LNCAP (cell line): ENCODE measurements at regions not wholly inside any gene's neighbourhood (a gene's known extent, or its start where the extent isn't known, plus 50 kb on each side); places are given as distances from the start of the nearest gene placed in this dataset.

ENCODE experiments used
- CTCF ChIP-seq: fragments of 450-650 bp; IDR thresholded peaks from 2 replicates; pipeline ENCODE4 v1.5.1; 2017; ENCODE audit warnings: mild to moderate bottlenecking

- TF ChIP-seq CTCF = no peak
These were observed 66.4 kb upstream of the STMND1 start for GRCh38 chr6:17035257-17036064.

DNA sequence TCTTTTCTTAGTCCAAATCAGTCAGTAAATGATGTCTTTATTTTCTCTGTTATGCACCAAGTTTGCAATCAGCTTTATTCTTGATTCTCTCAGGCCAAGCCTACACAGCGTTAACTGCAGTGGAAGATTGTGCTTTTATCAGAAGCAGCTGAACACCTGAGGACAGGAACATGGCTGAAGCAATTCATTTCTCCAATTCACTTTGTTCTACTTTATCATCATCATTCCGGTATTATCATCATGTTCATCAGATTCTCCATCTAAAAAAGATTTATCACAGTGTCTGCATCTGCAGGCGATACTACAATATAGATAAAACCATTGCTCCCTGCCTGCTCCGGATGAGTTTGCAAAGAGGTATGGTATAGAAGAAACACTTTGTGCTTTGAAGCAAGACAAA lies 68.1 kb upstream of the STMND1 start:
- no peak for TF ChIP-seq CTCF

DNA sequence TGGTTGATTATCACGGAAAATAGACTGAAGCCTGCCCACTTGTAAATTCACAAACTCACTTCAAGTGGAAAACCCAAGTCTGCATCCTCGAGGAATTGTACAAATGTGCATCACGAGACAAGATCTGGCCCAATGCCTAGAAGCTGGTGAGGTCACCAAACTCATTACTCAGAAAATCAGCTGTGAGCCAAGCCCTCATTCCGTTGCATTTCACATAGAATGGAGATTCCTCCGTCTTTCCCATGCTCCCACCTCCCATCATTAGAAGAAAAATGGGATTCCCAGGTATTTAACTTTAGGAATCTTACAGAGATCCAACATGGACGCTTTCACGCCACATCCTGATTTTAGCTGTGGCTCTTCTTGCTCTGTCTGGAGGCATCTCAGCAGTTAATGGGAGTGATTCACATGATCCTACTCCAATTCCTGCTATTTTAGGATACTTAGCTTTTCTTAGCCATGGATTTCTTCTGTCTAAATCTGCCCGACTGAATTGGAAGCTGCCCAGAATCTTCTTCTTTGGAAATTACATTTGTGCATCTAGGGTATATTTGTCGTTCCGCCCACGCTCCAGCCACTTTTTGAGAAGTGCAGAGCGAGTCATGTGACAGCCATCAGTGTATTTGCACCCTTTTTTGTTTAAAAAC lies 68.7 kb upstream of the STMND1 start:
- no peak for TF ChIP-seq CTCF

DNA sequence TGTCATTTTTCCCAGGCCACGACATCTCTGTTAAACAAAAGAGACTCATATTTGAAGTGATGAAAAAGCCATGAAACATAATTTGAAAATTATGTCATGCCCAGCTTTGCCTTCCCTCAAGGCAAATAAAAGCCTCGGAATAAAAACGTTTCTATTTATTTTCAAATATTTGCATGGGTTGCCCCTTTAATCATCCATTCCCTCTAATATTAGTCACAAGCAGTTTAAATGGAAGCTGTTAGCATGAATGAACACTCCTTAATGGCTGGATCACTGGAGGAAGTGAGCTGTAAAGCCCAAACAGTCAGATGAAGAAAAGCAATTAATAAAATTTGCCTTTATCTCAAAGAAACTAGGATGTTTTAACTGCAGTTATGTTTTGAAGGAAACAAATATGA lies 69.3 kb upstream of the STMND1 start:
- TF ChIP-seq CTCF = no peak

DNA sequence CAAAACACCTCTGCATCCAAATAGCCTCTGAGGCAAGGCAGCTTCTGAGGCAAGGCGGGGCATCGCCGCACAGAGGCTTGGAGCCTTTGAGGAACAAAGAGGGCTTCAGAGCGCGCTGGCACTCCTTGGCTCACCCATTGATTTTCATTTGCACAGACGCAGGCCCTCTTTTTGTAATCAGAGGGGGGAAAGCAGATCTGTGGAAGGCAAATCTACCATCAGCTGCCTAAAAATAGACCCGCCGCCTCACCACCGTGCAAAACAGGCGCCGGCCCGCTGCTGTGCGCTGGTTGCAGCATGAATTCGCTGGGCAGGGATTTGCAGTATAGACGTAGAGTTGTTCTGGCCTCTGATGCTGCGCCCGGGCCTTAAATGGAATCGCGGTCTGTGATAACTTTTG lies 69.9 kb upstream of the STMND1 start:
- no peak for TF ChIP-seq CTCF

DNA sequence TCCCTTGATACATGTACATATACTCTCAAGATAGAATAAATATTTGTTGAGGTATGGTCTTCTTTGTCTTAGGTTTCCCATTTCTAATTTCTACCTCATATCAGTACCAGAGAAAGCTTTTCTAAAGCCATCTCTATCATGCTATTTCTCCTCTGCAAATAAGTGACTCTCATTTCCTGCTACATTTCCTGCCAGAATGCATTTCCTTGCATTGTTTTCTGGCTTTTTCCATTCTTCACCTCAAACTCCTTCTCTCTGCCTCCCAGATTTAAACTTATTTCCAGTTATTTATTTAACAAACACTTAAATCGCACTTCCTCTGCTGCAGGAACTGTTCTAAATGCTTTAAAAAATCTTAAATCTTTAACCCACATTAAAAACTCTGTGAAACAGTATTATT lies 74.4 kb upstream of the STMND1 start:
- TF ChIP-seq CTCF = no peak

DNA sequence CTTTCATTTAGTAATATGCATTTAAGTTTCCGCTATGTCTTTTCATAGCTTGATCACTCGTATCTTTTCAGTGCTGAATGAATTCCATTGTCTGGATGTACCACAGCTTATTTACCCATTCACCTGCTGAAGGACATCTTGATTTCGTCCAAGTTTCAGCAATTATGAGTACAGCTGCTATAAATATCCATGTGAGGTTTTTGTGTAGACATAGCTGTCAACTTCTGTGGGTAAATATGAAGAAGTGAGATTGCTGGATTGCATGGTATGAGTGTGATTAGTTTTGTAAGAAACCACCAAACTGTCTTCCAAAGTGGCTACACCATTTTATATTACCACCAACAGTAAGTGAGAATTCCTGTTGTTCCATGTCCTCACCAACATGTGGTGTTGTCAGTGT lies 79.2 kb upstream of the STMND1 start:
- TF ChIP-seq CTCF = no peak

GRCh38 chr6:17021539-17021889 lies 80.3 kb upstream of the STMND1 start:
- TF ChIP-seq CTCF = no peak
